ENCODE measurements at regions not wholly inside any gene's neighbourhood (a gene's known extent, or its start where the extent isn't known, plus 50 kb on each side); places are given as distances from the start of the nearest gene placed in this dataset.

GRCh38 chr4:128606173-128606572 is 203.3 kb upstream of the JADE1 start:
- Histone ChIP-seq H3K4me2 (ENCODE audit: low read length) (no peak overlapping the region), H3K36me3 (ENCODE audit: control insufficient read depth, insufficient read depth, low read length) (no peaks in the 10 kb centered on the region), H3K9ac (no peak overlapping the region), H3K9me3 (ENCODE audit: control insufficient read depth, low read length) (no peaks in the 10 kb centered on the region), H2AFZ (no peak overlapping the region), H3K4me1 (no peaks in the 10 kb centered on the region), H3K79me2 (no peaks in the 10 kb centered on the region), H3K27ac (no peak overlapping the region), H3K4me3 (ENCODE audit: low read depth, low read length) (no peak overlapping the region), H3K27me3 (ENCODE audit: control insufficient read depth, insufficient read depth, low read length) (no peaks in the 10 kb centered on the region)
- TF ChIP-seq, protein P1, sequence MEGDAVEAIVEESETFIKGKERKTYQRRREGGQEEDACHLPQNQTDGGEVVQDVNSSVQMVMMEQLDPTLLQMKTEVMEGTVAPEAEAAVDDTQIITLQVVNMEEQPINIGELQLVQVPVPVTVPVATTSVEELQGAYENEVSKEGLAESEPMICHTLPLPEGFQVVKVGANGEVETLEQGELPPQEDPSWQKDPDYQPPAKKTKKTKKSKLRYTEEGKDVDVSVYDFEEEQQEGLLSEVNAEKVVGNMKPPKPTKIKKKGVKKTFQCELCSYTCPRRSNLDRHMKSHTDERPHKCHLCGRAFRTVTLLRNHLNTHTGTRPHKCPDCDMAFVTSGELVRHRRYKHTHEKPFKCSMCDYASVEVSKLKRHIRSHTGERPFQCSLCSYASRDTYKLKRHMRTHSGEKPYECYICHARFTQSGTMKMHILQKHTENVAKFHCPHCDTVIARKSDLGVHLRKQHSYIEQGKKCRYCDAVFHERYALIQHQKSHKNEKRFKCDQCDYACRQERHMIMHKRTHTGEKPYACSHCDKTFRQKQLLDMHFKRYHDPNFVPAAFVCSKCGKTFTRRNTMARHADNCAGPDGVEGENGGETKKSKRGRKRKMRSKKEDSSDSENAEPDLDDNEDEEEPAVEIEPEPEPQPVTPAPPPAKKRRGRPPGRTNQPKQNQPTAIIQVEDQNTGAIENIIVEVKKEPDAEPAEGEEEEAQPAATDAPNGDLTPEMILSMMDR (IDR thresholded peaks at IDR 0.05): no peak

- H3K27me3 ChIP-seq (ENCODE audit: control insufficient read depth, insufficient read depth, low read length): no peaks in the 10 kb centered on the region
- H2AFZ ChIP-seq: no peak overlapping the region
- no peak overlapping the region for H3K4me2 ChIP-seq (ENCODE audit: low read length)
- TF ChIP-seq, protein P1 (IDR thresholded peaks at IDR 0.05): no peak
- no peaks in the 10 kb centered on the region for H3K9me3 ChIP-seq (ENCODE audit: control insufficient read depth, low read length)
- no peaks in the 10 kb centered on the region for H3K4me1 ChIP-seq
- H3K27ac ChIP-seq: no peak overlapping the region
- H3K36me3 ChIP-seq (ENCODE audit: control insufficient read depth, insufficient read depth, low read length): no peaks in the 10 kb centered on the region
- H3K9ac ChIP-seq: no peak overlapping the region
- no peaks in the 10 kb centered on the region for H3K79me2 ChIP-seq
- no peak overlapping the region for H3K4me3 ChIP-seq (ENCODE audit: low read depth, low read length)
Measured at GRCh38 chr4:128604840-128605239, 204.7 kb upstream of the JADE1 start.

DNA sequence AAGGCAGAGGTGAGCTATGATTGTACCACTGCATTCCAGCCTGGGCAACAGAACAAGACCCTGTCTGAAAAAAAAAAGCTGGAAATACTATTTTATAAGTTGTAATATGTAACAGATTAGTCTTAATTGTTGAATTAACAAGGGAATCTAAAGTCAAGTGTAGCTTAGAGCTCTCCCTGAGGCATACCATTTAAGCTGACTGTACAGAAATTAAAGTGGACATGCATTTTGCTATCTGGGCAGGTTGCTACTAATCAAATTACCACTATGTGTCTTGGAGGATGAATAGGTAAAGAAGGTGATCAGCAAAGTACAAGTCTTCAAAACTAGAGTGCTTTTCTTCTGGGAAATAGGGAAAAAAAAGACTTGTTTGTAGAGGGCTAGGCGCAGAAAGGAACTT is 205.3 kb upstream of the JADE1 start:
- Histone ChIP-seq H3K79me2 (no peaks in the 10 kb centered on the region), H3K4me2 (ENCODE audit: low read length) (no peak overlapping the region), H3K4me3 (ENCODE audit: low read depth, low read length) (no peak overlapping the region), H2AFZ (no peak overlapping the region), H3K9ac (no peak overlapping the region), H3K27ac (no peak overlapping the region), H3K36me3 (ENCODE audit: control insufficient read depth, insufficient read depth, low read length) (no peaks in the 10 kb centered on the region), H3K9me3 (ENCODE audit: control insufficient read depth, low read length) (no peaks in the 10 kb centered on the region), H3K4me1 (no peaks in the 10 kb centered on the region), H3K27me3 (ENCODE audit: control insufficient read depth, insufficient read depth, low read length) (no peaks in the 10 kb centered on the region)
- TF ChIP-seq, protein P1 (IDR thresholded peaks at IDR 0.05): no peak

GRCh38 chr4:128603081-128603480 is 206.4 kb upstream of the JADE1 start:
- Histone ChIP-seq H3K27me3 (ENCODE audit: control insufficient read depth, insufficient read depth, low read length) (no peaks in the 10 kb centered on the region), H3K9me3 (ENCODE audit: control insufficient read depth, low read length) (no peaks in the 10 kb centered on the region), H3K36me3 (ENCODE audit: control insufficient read depth, insufficient read depth, low read length) (no peaks in the 10 kb centered on the region), H3K4me2 (ENCODE audit: low read length) (no peak overlapping the region), H3K79me2 (no peaks in the 10 kb centered on the region), H3K9ac (no peak overlapping the region), H3K27ac (no peak overlapping the region), H2AFZ (no peak overlapping the region), H3K4me3 (ENCODE audit: low read depth, low read length) (no peak overlapping the region), H3K4me1 (no peaks in the 10 kb centered on the region)
- TF ChIP-seq, protein P1 (IDR thresholded peaks at IDR 0.05): no peak

GRCh38 chr4:128601991-128602695 is 207.4 kb upstream of the JADE1 start:
- no peaks in the 10 kb centered on the region for H3K27me3 ChIP-seq (ENCODE audit: control insufficient read depth, insufficient read depth, low read length)
- H3K36me3 ChIP-seq (ENCODE audit: control insufficient read depth, insufficient read depth, low read length): no peaks in the 10 kb centered on the region
- H3K79me2 ChIP-seq: no peaks in the 10 kb centered on the region
- H3K4me3 ChIP-seq (ENCODE audit: low read depth, low read length): no peak overlapping the region
- H3K27ac ChIP-seq: no peak overlapping the region
- no peak overlapping the region for H3K4me2 ChIP-seq (ENCODE audit: low read length)
- no peak overlapping the region for H3K9ac ChIP-seq
- no peaks in the 10 kb centered on the region for H3K9me3 ChIP-seq (ENCODE audit: control insufficient read depth, low read length)
- TF ChIP-seq, protein P1 (IDR thresholded peaks at IDR 0.05): no peak
- H3K4me1 ChIP-seq: no peaks in the 10 kb centered on the region
- no peak overlapping the region for H2AFZ ChIP-seq

Measured in parathyroid adenoma (tissue), 2 donors.